ENCODE measurements at regions not wholly inside any gene's neighbourhood (a gene's known extent, or its start where the extent isn't known, plus 50 kb on each side); places are given as distances from the start of the nearest gene placed in this dataset.

DNA sequence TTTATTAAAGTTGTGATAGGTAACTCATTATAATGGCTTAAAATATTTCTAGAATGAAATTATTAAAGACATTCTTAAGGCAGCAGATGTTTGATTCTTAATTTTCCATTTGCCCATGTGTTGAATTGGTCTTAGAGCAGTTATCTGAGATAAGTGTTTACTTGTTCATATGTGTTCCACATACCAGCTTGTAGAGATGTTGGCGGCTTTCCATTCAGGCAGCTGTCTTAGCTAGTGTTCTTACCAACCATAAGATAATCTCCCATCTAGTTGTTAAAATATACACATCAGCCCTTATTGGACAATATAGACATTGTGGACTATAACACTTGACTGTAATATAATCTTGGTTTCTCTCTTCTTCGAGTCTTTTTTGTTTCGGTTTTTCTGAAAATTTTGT, 1372.9 kb upstream of the ADGRL2 start:
- CTCF ChIA-PET (ENCODE audit: low intra/inter-chr PET ratio, low total read pairs): no interaction called here
- BruUV-seq (replicated peaks): no TSS peak
- H3K36me3 ChIP-seq (replicated peaks in 1 of 2; ENCODE audit: control insufficient read depth in 1 of 2, insufficient read depth in 2 of 2, low read length in 2 of 2): no peaks in the 10 kb centered on the region

DNA sequence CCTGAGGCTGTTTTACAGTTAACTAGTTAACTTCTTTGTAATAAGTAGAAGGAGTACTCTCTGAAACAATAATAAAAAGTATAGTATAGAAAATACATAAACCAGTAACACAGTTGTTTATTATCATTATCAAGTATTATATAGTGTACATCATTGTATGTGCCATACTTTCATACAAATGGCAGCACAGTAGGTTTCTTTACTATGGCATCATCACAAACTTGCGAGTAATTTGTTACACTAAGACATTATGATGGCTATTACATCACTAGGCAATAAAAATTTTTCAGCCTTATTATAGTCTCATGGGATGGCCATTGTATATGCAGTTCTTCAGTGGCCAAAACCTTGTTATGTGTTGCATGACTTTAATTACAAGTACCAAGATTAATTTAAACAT, 1376.5 kb upstream of the ADGRL2 start:
- no peak overlapping the region for H3K9ac ChIP-seq (ENCODE audit: insufficient read depth, low read depth, low read length)
- no peaks in the 10 kb centered on the region for H3K4me1 ChIP-seq (ENCODE audit: insufficient read depth, low read length)
- FAIRE-seq (no peak), DNase-seq (ENCODE audit: low spot score) (no peak), ATAC-seq (no peak)
- TF ChIP-seq, protein P1, sequence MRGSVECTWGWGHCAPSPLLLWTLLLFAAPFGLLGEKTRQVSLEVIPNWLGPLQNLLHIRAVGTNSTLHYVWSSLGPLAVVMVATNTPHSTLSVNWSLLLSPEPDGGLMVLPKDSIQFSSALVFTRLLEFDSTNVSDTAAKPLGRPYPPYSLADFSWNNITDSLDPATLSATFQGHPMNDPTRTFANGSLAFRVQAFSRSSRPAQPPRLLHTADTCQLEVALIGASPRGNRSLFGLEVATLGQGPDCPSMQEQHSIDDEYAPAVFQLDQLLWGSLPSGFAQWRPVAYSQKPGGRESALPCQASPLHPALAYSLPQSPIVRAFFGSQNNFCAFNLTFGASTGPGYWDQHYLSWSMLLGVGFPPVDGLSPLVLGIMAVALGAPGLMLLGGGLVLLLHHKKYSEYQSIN (CRISPR knock-in tag; IDR thresholded peaks at IDR 0.05; ENCODE audit: borderline replicate concordance): no peak
- TF ChIP-seq, protein P2, sequence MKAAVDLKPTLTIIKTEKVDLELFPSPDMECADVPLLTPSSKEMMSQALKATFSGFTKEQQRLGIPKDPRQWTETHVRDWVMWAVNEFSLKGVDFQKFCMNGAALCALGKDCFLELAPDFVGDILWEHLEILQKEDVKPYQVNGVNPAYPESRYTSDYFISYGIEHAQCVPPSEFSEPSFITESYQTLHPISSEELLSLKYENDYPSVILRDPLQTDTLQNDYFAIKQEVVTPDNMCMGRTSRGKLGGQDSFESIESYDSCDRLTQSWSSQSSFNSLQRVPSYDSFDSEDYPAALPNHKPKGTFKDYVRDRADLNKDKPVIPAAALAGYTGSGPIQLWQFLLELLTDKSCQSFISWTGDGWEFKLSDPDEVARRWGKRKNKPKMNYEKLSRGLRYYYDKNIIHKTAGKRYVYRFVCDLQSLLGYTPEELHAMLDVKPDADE (CRISPR knock-in tag; IDR thresholded peaks at IDR 0.05): no peak
- no peak for TF ChIP-seq ZNF33B (CRISPR knock-in tag; IDR thresholded peaks at IDR 0.05)
- TF ChIP-seq ZNF282 (IDR thresholded peaks at IDR 0.05; ENCODE audit: partially characterized antibody): no peak
- no peak for TF ChIP-seq RBFOX2 (IDR thresholded peaks at IDR 0.05; ENCODE audit: low read depth, low read length)
- WGBS (ENCODE audit: low lambda C conversion rate): 0% methylated on average over 1 of the region's 1 CpG
- intact Hi-C loops (cut with micrococcal nuclease; ENCODE audit: unreplicated experiment): no loop called here
- H3K4me2 ChIP-seq (ENCODE audit: low read depth, low read length): no peak overlapping the region
- peaks cover 43% of the 10 kb centered on the region for H3K9me3 ChIP-seq (ENCODE audit: low read length)
- no peak overlapping the region for H3K27ac ChIP-seq (ENCODE audit: extremely low read length, insufficient read depth, low read length)
- no peaks in the 10 kb centered on the region for H3K27me3 ChIP-seq (ENCODE audit: control insufficient read depth in 1 of 2, insufficient read depth in 2 of 2, low read length in 2 of 2)
- no peaks in the 10 kb centered on the region for H3K36me3 ChIP-seq (replicated peaks in 1 of 2; ENCODE audit: control insufficient read depth in 1 of 2, insufficient read depth in 2 of 2, low read length in 2 of 2)
- in situ Hi-C loops (cut with HindIII; ENCODE audit: extremely low pct_ligation_motif_present, low pct_unique_long_range_greater_than_20kb): no loop called here
- H3K4me3 ChIP-seq (replicated peaks in 1 of 3; ENCODE audit: insufficient read depth in 1 of 3, low read depth in 2 of 3, low read length in 3 of 3): no peak overlapping the region
- H2AFZ ChIP-seq (ENCODE audit: low read length): no peak overlapping the region
- no peaks in the 10 kb centered on the region for H4K20me1 ChIP-seq (ENCODE audit: insufficient read depth, low read length)
- ChIA-PET POLR2A (no interaction called here), CTCF (ENCODE audit: low intra/inter-chr PET ratio, low total read pairs) (no interaction called here)
- no TSS peak for BruUV-seq (replicated peaks)
- no peaks in the 10 kb centered on the region for H3K79me2 ChIP-seq (ENCODE audit: insufficient read depth, low read length)

More for the DNA sequence above, 1372.9 kb upstream of the ADGRL2 start:
- H3K79me2 ChIP-seq (ENCODE audit: insufficient read depth, low read length): no peaks in the 10 kb centered on the region
- no peak overlapping the region for H3K27ac ChIP-seq (ENCODE audit: extremely low read length, insufficient read depth, low read length)
- no peak for ATAC-seq
- intact Hi-C loops (cut with micrococcal nuclease; ENCODE audit: unreplicated experiment) (no loop called here), in situ Hi-C loops (cut with HindIII; ENCODE audit: extremely low pct_ligation_motif_present, low pct_unique_long_range_greater_than_20kb) (no loop called here)
- POLR2A ChIA-PET: no interaction called here
- H3K27me3 ChIP-seq (ENCODE audit: control insufficient read depth in 1 of 2, insufficient read depth in 2 of 2, low read length in 2 of 2): no peaks in the 10 kb centered on the region
- peaks cover 71% of the 10 kb centered on the region for H3K9me3 ChIP-seq (ENCODE audit: low read length)
- H4K20me1 ChIP-seq (ENCODE audit: insufficient read depth, low read length): no peaks in the 10 kb centered on the region
- no peak overlapping the region for H2AFZ ChIP-seq (ENCODE audit: low read length)
- H3K4me1 ChIP-seq (ENCODE audit: insufficient read depth, low read length): no peaks in the 10 kb centered on the region
- no peak overlapping the region for H3K9ac ChIP-seq (ENCODE audit: insufficient read depth, low read depth, low read length)
- no peak for DNase-seq (ENCODE audit: low spot score)
- no peak for TF ChIP-seq CCDC6 (CRISPR knock-in tag; IDR thresholded peaks at IDR 0.05)
- no peak for TF ChIP-seq ATF7-NPFF (CRISPR knock-in tag; IDR thresholded peaks at IDR 0.05; ENCODE audit: low read depth)
- TF ChIP-seq ZSCAN29 (CRISPR knock-in tag; conservative IDR thresholded peaks at IDR 0.05): no peak
- TF ChIP-seq ZNF121 (CRISPR knock-in tag; IDR thresholded peaks at IDR 0.05): no peak
- no peak for TF ChIP-seq NCOA5 (CRISPR knock-in tag; IDR thresholded peaks at IDR 0.05)
- no peak for TF ChIP-seq NFATC3 (CRISPR knock-in tag; IDR thresholded peaks at IDR 0.05)
- no peak for TF ChIP-seq ZNF547 (CRISPR knock-in tag; IDR thresholded peaks at IDR 0.05)
- TF ChIP-seq, protein P3, sequence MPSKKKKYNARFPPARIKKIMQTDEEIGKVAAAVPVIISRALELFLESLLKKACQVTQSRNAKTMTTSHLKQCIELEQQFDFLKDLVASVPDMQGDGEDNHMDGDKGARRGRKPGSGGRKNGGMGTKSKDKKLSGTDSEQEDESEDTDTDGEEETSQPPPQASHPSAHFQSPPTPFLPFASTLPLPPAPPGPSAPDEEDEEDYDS (CRISPR knock-in tag; IDR thresholded peaks at IDR 0.05): no peak
- TF ChIP-seq CBFB (CRISPR knock-in tag; IDR thresholded peaks at IDR 0.05): no peak
- no peak for TF ChIP-seq NR3C1 (CRISPR knock-in tag; IDR thresholded peaks at IDR 0.05)
- no peak overlapping the region for H3K4me3 ChIP-seq (replicated peaks in 1 of 3; ENCODE audit: insufficient read depth in 1 of 3, low read depth in 2 of 3, low read length in 3 of 3)
- FAIRE-seq: no peak
- 21% methylated on average over 3 of the region's 3 CpGs for WGBS (ENCODE audit: low lambda C conversion rate)
- no peak overlapping the region for H3K4me2 ChIP-seq (ENCODE audit: low read depth, low read length)

All from HepG2 (cell line).